ENCODE measurements at regions not wholly inside any gene's neighbourhood (a gene's known extent, or its start where the extent isn't known, plus 50 kb on each side); places are given as distances from the start of the nearest gene placed in this dataset.

- intact Hi-C loops (cut with micrococcal nuclease; ENCODE audit: unreplicated experiment) = no loop called here
- Histone ChIP-seq H3K4me3 (ENCODE audit: low read depth, low read length, poor library complexity, severe bottlenecking) (no peak overlapping the region), H3K27me3 (replicated peaks; ENCODE audit: insufficient read depth, low read depth, low read length, poor library complexity) (no peaks in the 10 kb centered on the region), H3K4me1 (ENCODE audit: insufficient read depth, low read length, poor library complexity, severe bottlenecking) (no peaks in the 10 kb centered on the region), H3K27ac (ENCODE audit: low read depth, low read length, poor library complexity, severe bottlenecking) (no peak overlapping the region), H3K9me3 (ENCODE audit: low read depth, low read length, poor library complexity, severe bottlenecking) (peaks cover 4% of the 10 kb centered on the region), H3K36me3 (ENCODE audit: insufficient read depth, low read length, poor library complexity, severe bottlenecking) (no peaks in the 10 kb centered on the region)
- TF ChIP-seq EZH2 (IDR thresholded peaks at IDR 0.05; ENCODE audit: borderline replicate concordance, low read depth, low read length, poor library complexity, severe bottlenecking) = no peak
- TF ChIP-seq, protein P1, sequence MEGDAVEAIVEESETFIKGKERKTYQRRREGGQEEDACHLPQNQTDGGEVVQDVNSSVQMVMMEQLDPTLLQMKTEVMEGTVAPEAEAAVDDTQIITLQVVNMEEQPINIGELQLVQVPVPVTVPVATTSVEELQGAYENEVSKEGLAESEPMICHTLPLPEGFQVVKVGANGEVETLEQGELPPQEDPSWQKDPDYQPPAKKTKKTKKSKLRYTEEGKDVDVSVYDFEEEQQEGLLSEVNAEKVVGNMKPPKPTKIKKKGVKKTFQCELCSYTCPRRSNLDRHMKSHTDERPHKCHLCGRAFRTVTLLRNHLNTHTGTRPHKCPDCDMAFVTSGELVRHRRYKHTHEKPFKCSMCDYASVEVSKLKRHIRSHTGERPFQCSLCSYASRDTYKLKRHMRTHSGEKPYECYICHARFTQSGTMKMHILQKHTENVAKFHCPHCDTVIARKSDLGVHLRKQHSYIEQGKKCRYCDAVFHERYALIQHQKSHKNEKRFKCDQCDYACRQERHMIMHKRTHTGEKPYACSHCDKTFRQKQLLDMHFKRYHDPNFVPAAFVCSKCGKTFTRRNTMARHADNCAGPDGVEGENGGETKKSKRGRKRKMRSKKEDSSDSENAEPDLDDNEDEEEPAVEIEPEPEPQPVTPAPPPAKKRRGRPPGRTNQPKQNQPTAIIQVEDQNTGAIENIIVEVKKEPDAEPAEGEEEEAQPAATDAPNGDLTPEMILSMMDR (conservative IDR thresholded peaks at IDR 0.05; ENCODE audit: low read depth, low read length) = no peak
- no peak for DNase-seq (ENCODE audit: low spot score)
- ChIA-PET CTCF (no interaction called here), POLR2A (ENCODE audit: low non-redundant PET) (no interaction called here)
- no TSS peak for BruUV-seq (replicated peaks)
Observed at GRCh38 chr14:46279776-46280175, 371.8 kb downstream of the RPL10L start.

- TF ChIP-seq EZH2 (IDR thresholded peaks at IDR 0.05; ENCODE audit: borderline replicate concordance, low read depth, low read length, poor library complexity, severe bottlenecking) = no peak
- TF ChIP-seq, protein P1 (conservative IDR thresholded peaks at IDR 0.05; ENCODE audit: low read depth, low read length) = no peak
- ChIA-PET CTCF (no interaction called here), POLR2A (ENCODE audit: low non-redundant PET) (no interaction called here)
- no peak for DNase-seq (ENCODE audit: low spot score)
- Histone ChIP-seq H3K36me3 (ENCODE audit: insufficient read depth, low read length, poor library complexity, severe bottlenecking) (no peaks in the 10 kb centered on the region), H3K9me3 (ENCODE audit: low read depth, low read length, poor library complexity, severe bottlenecking) (peaks cover 4% of the 10 kb centered on the region), H3K4me1 (ENCODE audit: insufficient read depth, low read length, poor library complexity, severe bottlenecking) (no peaks in the 10 kb centered on the region), H3K27ac (ENCODE audit: low read depth, low read length, poor library complexity, severe bottlenecking) (no peak overlapping the region), H3K4me3 (ENCODE audit: low read depth, low read length, poor library complexity, severe bottlenecking) (no peak overlapping the region), H3K27me3 (replicated peaks; ENCODE audit: insufficient read depth, low read depth, low read length, poor library complexity) (no peaks in the 10 kb centered on the region)
- no TSS peak for BruUV-seq (replicated peaks)
- intact Hi-C loops (cut with micrococcal nuclease; ENCODE audit: unreplicated experiment) = no loop called here
Observed at GRCh38 chr14:46279327-46279726, 372.3 kb downstream of the RPL10L start.

DNA sequence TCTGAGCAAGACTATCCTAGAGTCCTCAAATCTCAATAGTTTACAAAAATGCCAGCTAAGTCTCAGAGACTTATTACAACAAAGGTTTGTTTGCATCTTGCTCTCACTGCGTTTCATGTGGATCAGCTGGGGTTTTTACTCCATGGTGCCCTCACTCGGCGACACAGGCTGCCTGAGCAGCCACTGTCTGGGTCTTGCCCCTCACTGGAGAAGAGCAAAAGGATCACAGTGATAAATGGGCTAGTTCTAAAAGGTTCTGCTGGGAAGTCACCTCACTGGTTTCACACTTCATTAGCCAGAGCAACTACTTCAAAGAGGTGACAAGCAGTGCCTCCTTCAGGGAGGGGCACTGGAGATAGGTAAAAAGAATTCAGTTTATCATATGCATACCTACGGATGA, 392.0 kb downstream of the RPL10L start:
- H3K36me3 ChIP-seq (ENCODE audit: insufficient read depth, low read length, poor library complexity, severe bottlenecking) = no peaks in the 10 kb centered on the region
- intact Hi-C loops (cut with micrococcal nuclease; ENCODE audit: unreplicated experiment) = no loop called here
- BruUV-seq (replicated peaks) = no TSS peak
- H3K9me3 ChIP-seq (ENCODE audit: low read depth, low read length, poor library complexity, severe bottlenecking) = no peaks in the 10 kb centered on the region
- no peaks in the 10 kb centered on the region for H3K4me1 ChIP-seq (ENCODE audit: insufficient read depth, low read length, poor library complexity, severe bottlenecking)
- ChIA-PET CTCF (no interaction called here), POLR2A (ENCODE audit: low non-redundant PET) (no interaction called here)
- no peak for TF ChIP-seq EZH2 (IDR thresholded peaks at IDR 0.05; ENCODE audit: borderline replicate concordance, low read depth, low read length, poor library complexity, severe bottlenecking)
- TF ChIP-seq, protein P1 (conservative IDR thresholded peaks at IDR 0.05; ENCODE audit: low read depth, low read length) = no peak
- no peaks in the 10 kb centered on the region for H3K27me3 ChIP-seq (replicated peaks; ENCODE audit: insufficient read depth, low read depth, low read length, poor library complexity)
- no peak for DNase-seq (ENCODE audit: low spot score)
- no peak overlapping the region for H3K4me3 ChIP-seq (ENCODE audit: low read depth, low read length, poor library complexity, severe bottlenecking)
- H3K27ac ChIP-seq (ENCODE audit: low read depth, low read length, poor library complexity, severe bottlenecking) = no peak overlapping the region

Measured in A673 (cell line).